GM21390 (cell line): ENCODE measurements at regions not wholly inside any gene's neighbourhood (a gene's known extent, or its start where the extent isn't known, plus 50 kb on each side); places are given as distances from the start of the nearest gene placed in this dataset.

Experiments
- ATAC-seq: cut with Tn5 transposase; IDR thresholded peaks from one replicate; pipeline ENCODE4 v1.9.1; 2021; ENCODE audit not compliant: unreplicated experiment

- peak; percentile 76 for ATAC-seq
These were observed 566.0 kb downstream of the CAAP1 start for GRCh38 chr9:26326563-26326962.

- no peak for ATAC-seq
These were observed 567.2 kb downstream of the CAAP1 start for GRCh38 chr9:26325444-26325829.

GRCh38 chr9:26324786-26325443 lies 567.7 kb downstream of the CAAP1 start:
- no peak for ATAC-seq

- no peak for ATAC-seq
These were observed 570.7 kb downstream of the CAAP1 start for GRCh38 chr9:26321935-26322334.

GRCh38 chr9:26319859-26320258 lies 572.7 kb downstream of the CAAP1 start:
- no peak for ATAC-seq

GRCh38 chr9:26313108-26313507 lies 579.5 kb downstream of the CAAP1 start:
- ATAC-seq = no peak

GRCh38 chr9:26311463-26311995 lies 581.1 kb downstream of the CAAP1 start:
- ATAC-seq = no peak

- ATAC-seq = no peak
These were observed 582.3 kb downstream of the CAAP1 start for GRCh38 chr9:26310294-26310693.

GRCh38 chr9:26308328-26308727 lies 584.3 kb downstream of the CAAP1 start:
- no peak for ATAC-seq

- no peak for ATAC-seq
These were observed 590.9 kb downstream of the CAAP1 start for GRCh38 chr9:26301659-26302058.

- ATAC-seq = no peak
These were observed 591.6 kb downstream of the CAAP1 start for GRCh38 chr9:26301046-26301445.

- no peak for ATAC-seq
These were observed 595.6 kb downstream of the CAAP1 start for GRCh38 chr9:26296910-26297572.

GRCh38 chr9:26292943-26293342 lies 599.7 kb downstream of the CAAP1 start:
- no peak for ATAC-seq

- ATAC-seq = no peak
These were observed 593.4 kb upstream of the TUSC1 start for GRCh38 chr9:26271495-26272122.

- no peak for ATAC-seq
These were observed 588.0 kb upstream of the TUSC1 start for GRCh38 chr9:26266146-26266793.

- ATAC-seq = no peak
These were observed 586.7 kb upstream of the TUSC1 start for GRCh38 chr9:26264709-26265601.

GRCh38 chr9:26263478-26263877 lies 585.2 kb upstream of the TUSC1 start:
- ATAC-seq = no peak

- ATAC-seq = no peak
These were observed 584.3 kb upstream of the TUSC1 start for GRCh38 chr9:26262421-26263107.

GRCh38 chr9:26261503-26262330 lies 583.5 kb upstream of the TUSC1 start:
- no peak for ATAC-seq
